Body of pancreas (tissue), 4 donors: ENCODE measurements at regions not wholly inside any gene's neighbourhood (a gene's known extent, or its start where the extent isn't known, plus 50 kb on each side); places are given as distances from the start of the nearest gene placed in this dataset.
"Not testable (repeated sequence)": the region's sequence is repeated elsewhere in the genome, so short reads cannot be mapped to it uniquely, and the experiment has no call there.

Experiments
- POLR2A ChIP-seq, 3 donors: fragments of 450-650 bp; IDR thresholded peaks; one replicate each; pipeline ENCODE4 v1.6.1; 2016; ENCODE audit warnings: antibody characterized with exemption in 3 of 3, mild to moderate bottlenecking in 2 of 3
- TF ChIP-seq, protein P1 (sequence below), 7 experiments: fragments of 450-650 bp in 4 of 7; fragments of 200-600 bp in 3 of 7; sonication (generic) in 3 of 7; IDR thresholded peaks; one replicate each; pipeline ENCODE4 v1.5.1; 2016 to 2019; ENCODE audit warnings: antibody characterized with exemption in 7 of 7

DNA sequence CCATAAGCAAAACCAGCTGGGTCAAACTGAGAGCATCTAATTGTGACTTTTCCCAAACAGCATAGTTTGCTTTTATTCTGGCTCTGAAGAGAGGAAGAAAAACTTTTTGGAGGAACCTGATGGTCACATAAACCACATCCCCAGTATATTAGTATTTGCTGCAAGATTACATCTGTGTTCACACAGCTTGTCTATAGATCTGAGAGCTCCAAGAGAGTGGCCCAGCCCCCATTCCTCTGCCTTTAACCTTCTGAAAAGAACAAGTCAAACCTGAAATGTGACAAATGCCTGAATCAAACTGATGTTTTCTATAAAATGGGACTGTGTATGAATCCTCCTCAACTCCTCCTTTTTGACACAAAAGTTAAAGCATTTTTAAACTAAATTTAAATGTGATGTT, 435.2 kb downstream of the ZNF479 start:
- TF ChIP-seq, protein P1, sequence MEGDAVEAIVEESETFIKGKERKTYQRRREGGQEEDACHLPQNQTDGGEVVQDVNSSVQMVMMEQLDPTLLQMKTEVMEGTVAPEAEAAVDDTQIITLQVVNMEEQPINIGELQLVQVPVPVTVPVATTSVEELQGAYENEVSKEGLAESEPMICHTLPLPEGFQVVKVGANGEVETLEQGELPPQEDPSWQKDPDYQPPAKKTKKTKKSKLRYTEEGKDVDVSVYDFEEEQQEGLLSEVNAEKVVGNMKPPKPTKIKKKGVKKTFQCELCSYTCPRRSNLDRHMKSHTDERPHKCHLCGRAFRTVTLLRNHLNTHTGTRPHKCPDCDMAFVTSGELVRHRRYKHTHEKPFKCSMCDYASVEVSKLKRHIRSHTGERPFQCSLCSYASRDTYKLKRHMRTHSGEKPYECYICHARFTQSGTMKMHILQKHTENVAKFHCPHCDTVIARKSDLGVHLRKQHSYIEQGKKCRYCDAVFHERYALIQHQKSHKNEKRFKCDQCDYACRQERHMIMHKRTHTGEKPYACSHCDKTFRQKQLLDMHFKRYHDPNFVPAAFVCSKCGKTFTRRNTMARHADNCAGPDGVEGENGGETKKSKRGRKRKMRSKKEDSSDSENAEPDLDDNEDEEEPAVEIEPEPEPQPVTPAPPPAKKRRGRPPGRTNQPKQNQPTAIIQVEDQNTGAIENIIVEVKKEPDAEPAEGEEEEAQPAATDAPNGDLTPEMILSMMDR (IDR thresholded peaks at IDR 0.05): not testable (repeated sequence)
- TF ChIP-seq POLR2A (IDR thresholded peaks at IDR 0.05): not testable (repeated sequence)
